ENCODE measurements at regions not wholly inside any gene's neighbourhood (a gene's known extent, or its start where the extent isn't known, plus 50 kb on each side); places are given as distances from the start of the nearest gene placed in this dataset.

DNA sequence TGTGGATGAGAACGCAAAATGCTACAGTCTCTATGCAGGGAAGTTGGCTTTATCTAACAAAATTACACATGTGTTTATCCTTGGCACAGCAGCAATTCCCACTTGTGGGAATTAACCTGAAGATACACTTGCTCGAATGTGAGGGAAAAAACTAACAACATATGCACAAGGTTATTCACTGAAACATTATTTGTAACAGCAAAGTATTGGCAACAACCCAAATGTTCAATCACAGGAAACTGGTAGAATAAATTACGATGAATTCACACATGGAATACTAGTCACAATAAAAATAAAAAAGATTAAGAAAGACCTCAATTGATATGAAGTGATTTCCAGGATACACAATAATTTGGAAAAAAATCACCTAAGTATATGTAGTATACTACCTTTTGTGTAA is 68.1 kb upstream of the OGFRL1 start:
- DNase-seq (ENCODE audit: low read depth in 1 of 2, low spot score in 1 of 2) (no peak), FAIRE-seq (no peak), ATAC-seq (no peak)
- Histone ChIP-seq H3K4me3 (no peak overlapping the region), H3K4me2 (no peak overlapping the region), H3K9me3 (no peaks in the 10 kb centered on the region), H3K4me1 (no peaks in the 10 kb centered on the region), H3K27ac (no peak overlapping the region)
- TF ChIP-seq EP300 (IDR thresholded peaks at IDR 0.05) (no peak), ZNF302 (CRISPR knock-in tag; IDR thresholded peaks at IDR 0.05) (no peak), RARB (CRISPR knock-in tag; IDR thresholded peaks at IDR 0.05) (no peak), FOSL2 (IDR thresholded peaks at IDR 0.05) (no peak), FOSL2 (CRISPR knock-in tag; IDR thresholded peaks at IDR 0.05) (no peak), NR3C1 (IDR thresholded peaks at IDR 0.05) (no peak), MAFK (IDR thresholded peaks at IDR 0.05; ENCODE audit: partially characterized antibody) (no peak), TFCP2L1 (CRISPR knock-in tag; IDR thresholded peaks at IDR 0.05) (no peak), CHD4 (IDR thresholded peaks at IDR 0.05; ENCODE audit: borderline replicate concordance) (no peak), CBX8 (IDR thresholded peaks at IDR 0.05) (no peak), FOXS1 (CRISPR knock-in tag; IDR thresholded peaks at IDR 0.05) (no peak), HOXB5 (CRISPR knock-in tag; IDR thresholded peaks at IDR 0.05) (no peak), RAD21 (conservative IDR thresholded peaks at IDR 0.05 in 1 of 2, IDR thresholded peaks at IDR 0.05 in 1 of 2) (no peak), CEBPB (IDR thresholded peaks at IDR 0.05) (no peak), ZC3H11A (IDR thresholded peaks at IDR 0.05) (no peak)
- TF ChIP-seq, protein P1, sequence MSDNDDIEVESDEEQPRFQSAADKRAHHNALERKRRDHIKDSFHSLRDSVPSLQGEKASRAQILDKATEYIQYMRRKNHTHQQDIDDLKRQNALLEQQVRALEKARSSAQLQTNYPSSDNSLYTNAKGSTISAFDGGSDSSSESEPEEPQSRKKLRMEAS (IDR thresholded peaks at IDR 0.05), result no peak
- TF ChIP-seq, protein P2, sequence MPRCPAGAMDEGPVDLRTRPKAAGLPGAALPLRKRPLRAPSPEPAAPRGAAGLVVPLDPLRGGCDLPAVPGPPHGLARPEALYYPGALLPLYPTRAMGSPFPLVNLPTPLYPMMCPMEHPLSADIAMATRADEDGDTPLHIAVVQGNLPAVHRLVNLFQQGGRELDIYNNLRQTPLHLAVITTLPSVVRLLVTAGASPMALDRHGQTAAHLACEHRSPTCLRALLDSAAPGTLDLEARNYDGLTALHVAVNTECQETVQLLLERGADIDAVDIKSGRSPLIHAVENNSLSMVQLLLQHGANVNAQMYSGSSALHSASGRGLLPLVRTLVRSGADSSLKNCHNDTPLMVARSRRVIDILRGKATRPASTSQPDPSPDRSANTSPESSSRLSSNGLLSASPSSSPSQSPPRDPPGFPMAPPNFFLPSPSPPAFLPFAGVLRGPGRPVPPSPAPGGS (IDR thresholded peaks at IDR 0.05), result no peak
- TF ChIP-seq, protein P3, sequence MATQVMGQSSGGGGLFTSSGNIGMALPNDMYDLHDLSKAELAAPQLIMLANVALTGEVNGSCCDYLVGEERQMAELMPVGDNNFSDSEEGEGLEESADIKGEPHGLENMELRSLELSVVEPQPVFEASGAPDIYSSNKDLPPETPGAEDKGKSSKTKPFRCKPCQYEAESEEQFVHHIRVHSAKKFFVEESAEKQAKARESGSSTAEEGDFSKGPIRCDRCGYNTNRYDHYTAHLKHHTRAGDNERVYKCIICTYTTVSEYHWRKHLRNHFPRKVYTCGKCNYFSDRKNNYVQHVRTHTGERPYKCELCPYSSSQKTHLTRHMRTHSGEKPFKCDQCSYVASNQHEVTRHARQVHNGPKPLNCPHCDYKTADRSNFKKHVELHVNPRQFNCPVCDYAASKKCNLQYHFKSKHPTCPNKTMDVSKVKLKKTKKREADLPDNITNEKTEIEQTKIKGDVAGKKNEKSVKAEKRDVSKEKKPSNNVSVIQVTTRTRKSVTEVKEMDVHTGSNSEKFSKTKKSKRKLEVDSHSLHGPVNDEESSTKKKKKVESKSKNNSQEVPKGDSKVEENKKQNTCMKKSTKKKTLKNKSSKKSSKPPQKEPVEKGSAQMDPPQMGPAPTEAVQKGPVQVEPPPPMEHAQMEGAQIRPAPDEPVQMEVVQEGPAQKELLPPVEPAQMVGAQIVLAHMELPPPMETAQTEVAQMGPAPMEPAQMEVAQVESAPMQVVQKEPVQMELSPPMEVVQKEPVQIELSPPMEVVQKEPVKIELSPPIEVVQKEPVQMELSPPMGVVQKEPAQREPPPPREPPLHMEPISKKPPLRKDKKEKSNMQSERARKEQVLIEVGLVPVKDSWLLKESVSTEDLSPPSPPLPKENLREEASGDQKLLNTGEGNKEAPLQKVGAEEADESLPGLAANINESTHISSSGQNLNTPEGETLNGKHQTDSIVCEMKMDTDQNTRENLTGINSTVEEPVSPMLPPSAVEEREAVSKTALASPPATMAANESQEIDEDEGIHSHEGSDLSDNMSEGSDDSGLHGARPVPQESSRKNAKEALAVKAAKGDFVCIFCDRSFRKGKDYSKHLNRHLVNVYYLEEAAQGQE (IDR thresholded peaks at IDR 0.05), result no peak
- TF ChIP-seq, protein P4, sequence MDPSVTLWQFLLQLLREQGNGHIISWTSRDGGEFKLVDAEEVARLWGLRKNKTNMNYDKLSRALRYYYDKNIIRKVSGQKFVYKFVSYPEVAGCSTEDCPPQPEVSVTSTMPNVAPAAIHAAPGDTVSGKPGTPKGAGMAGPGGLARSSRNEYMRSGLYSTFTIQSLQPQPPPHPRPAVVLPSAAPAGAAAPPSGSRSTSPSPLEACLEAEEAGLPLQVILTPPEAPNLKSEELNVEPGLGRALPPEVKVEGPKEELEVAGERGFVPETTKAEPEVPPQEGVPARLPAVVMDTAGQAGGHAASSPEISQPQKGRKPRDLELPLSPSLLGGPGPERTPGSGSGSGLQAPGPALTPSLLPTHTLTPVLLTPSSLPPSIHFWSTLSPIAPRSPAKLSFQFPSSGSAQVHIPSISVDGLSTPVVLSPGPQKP (IDR thresholded peaks at IDR 0.05; ENCODE audit: low read depth, low read length), result no peak
- 78% methylated on average over 3 of the region's 3 CpGs for WGBS (ENCODE audit: missing lambda C conversion rate)
- ChIA-PET POLR2A (no interaction called here), CTCF (no interaction called here)

DNA sequence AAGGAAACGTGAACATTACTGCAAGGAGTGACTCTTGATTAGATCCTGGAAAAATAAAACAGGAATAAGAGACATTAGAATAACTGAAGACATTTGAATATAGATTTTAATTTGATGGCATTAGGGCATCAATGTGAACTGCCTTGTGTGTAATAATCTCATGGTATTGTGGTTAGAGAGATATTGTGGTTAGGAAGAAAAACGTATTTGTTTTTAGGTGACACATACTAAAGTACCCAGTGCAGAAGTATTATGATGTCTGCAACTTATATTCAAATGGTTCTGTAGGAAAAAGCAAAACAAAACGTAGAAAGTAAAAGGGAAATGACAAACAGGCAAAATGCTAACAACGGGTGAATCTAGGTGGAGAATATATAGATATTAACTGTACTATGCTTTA is 65.9 kb upstream of the OGFRL1 start:
- Histone ChIP-seq H3K4me2 (no peak overlapping the region), H3K27ac (no peak overlapping the region), H3K9me3 (no peaks in the 10 kb centered on the region), H3K4me1 (no peaks in the 10 kb centered on the region; the same call in 2 of the 3 replicates), H3K4me3 (no peak overlapping the region)
- no peak for ATAC-seq
- 34% methylated on average over 4 of the region's 4 CpGs for WGBS (ENCODE audit: missing lambda C conversion rate)
- POLR2A ChIA-PET, result no interaction called here
- no peak for DNase-seq (ENCODE audit: low read depth in 1 of 2, low spot score in 1 of 2)
- CTCF ChIA-PET, result no interaction called here
- no peak for FAIRE-seq
- TF ChIP-seq, protein P4 (IDR thresholded peaks at IDR 0.05; ENCODE audit: low read depth, low read length), result no peak
- TF ChIP-seq ZC3H11A (IDR thresholded peaks at IDR 0.05), result no peak
- TF ChIP-seq TP53 (CRISPR knock-in tag; IDR thresholded peaks at IDR 0.05), result no peak
- no peak for TF ChIP-seq CBX2 (IDR thresholded peaks at IDR 0.05; ENCODE audit: borderline replicate concordance, low read depth)
- no peak for TF ChIP-seq CBX8 (IDR thresholded peaks at IDR 0.05)
- TF ChIP-seq FOSB (CRISPR knock-in tag; IDR thresholded peaks at IDR 0.05), result no peak
- no peak for TF ChIP-seq SMC3 (IDR thresholded peaks at IDR 0.05)
- TF ChIP-seq FOXS1 (CRISPR knock-in tag; IDR thresholded peaks at IDR 0.05), result no peak
- TF ChIP-seq HDAC2 (IDR thresholded peaks at IDR 0.05), result no peak
- TF ChIP-seq FOSL2 (IDR thresholded peaks at IDR 0.05), result no peak
- TF ChIP-seq FOSL2 (CRISPR knock-in tag; IDR thresholded peaks at IDR 0.05), result no peak
- TF ChIP-seq SREBF2 (IDR thresholded peaks at IDR 0.05), result no peak
- no peak for TF ChIP-seq NPAS2 (CRISPR knock-in tag; IDR thresholded peaks at IDR 0.05; ENCODE audit: borderline replicate concordance)
- TF ChIP-seq ESRRA (IDR thresholded peaks at IDR 0.05; ENCODE audit: borderline replicate concordance, low read length), result no peak
- TF ChIP-seq, protein P2 (IDR thresholded peaks at IDR 0.05), result no peak
- TF ChIP-seq, protein P5, sequence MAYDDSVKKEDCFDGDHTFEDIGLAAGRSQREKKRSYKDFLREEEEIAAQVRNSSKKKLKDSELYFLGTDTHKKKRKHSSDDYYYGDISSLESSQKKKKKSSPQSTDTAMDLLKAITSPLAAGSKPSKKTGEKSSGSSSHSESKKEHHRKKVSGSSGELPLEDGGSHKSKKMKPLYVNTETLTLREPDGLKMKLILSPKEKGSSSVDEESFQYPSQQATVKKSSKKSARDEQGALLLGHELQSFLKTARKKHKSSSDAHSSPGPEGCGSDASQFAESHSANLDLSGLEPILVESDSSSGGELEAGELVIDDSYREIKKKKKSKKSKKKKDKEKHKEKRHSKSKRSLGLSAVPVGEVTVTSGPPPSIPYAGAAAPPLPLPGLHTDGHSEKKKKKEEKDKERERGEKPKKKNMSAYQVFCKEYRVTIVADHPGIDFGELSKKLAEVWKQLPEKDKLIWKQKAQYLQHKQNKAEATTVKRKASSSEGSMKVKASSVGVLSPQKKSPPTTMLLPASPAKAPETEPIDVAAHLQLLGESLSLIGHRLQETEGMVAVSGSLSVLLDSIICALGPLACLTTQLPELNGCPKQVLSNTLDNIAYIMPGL (CRISPR knock-in tag; IDR thresholded peaks at IDR 0.05; ENCODE audit: borderline replicate concordance), result no peak
- TF ChIP-seq JUNB (IDR thresholded peaks at IDR 0.05), result no peak
